K562 (cell line): ENCODE measurements at regions not wholly inside any gene's neighbourhood (a gene's known extent, or its start where the extent isn't known, plus 50 kb on each side); places are given as distances from the start of the nearest gene placed in this dataset.

Experiments
- ATAC-seq: fragments of 200-7000 bp; cut with Tn5 transposase; 3 replicates; pipeline ENCODE4 v1.9.1; 2020; ENCODE audit warnings: moderate library complexity
- BruUV-seq: library from RNA; stranded (reverse); fragments of 400-500 nt; replicated peaks from 2 replicates; lab custom pipeline; 2021; lab: Mats Ljungman, UMichigan
- CTCF ChIA-PET: fragments of 300-600 bp; formaldehyde crosslinking; extraction: SDS; loops from one replicate; lab custom pipeline; 2021; ENCODE audit warnings: low intra/inter-chr PET ratio; lab: Yijun Ruan, JAX
- POLR2A ChIA-PET: fragments of 300-600, 350-650 bp; sonication (Branson Sonifier 250); formaldehyde crosslinking; extraction: SDS; loops from one replicate; lab custom pipeline; 2021; ENCODE audit warnings: antibody characterized with exemption, inconsistent platforms; lab: Yijun Ruan, JAX
- DNase-seq, 4 experiments: peaks; one replicate each; pipeline versions ENCODE4 v3.0.0 to v3.0.0-alpha.2; 2011 to 2018; ENCODE audit warnings: low spot score in 3 of 4, mixed read lengths in 3 of 4; ENCODE audit errors: extremely low read depth in 1 of 4
- FAIRE-seq: peaks from 2 replicates; lab custom pipeline; 2011; peaks lifted over from hg19 to GRCh38; lab: Jason Lieb, UNC
- H2AFZ ChIP-seq: 2 replicates; pipeline ENCODE4 v1.6.0; 2011; ENCODE audit warnings: low read depth, low read length, control low read depth, inconsistent platforms
- H3K27ac ChIP-seq: fragments of 200-600 bp; 3 replicates; pipeline ENCODE4 v1.8.0; 2011; ENCODE audit warnings: low read depth, mild to moderate bottlenecking, control low read depth, inconsistent platforms, low read length, moderate library complexity, mixed read lengths; ENCODE audit errors: extremely low read depth
- H3K27me3 ChIP-seq, 2 experiments: fragments of 300-600 bp in 1 of 2; 2 replicates in 1 of 2; 3 replicates in 1 of 2; pipeline versions ENCODE4 v1.6.0 to v1.8.0; 2011; ENCODE audit warnings: inconsistent platforms in 2 of 2, low read length in 2 of 2, mild to moderate bottlenecking in 1 of 2, mixed read lengths in 1 of 2, moderate library complexity in 1 of 2; ENCODE audit not compliant: control insufficient read depth in 2 of 2, insufficient read depth in 2 of 2
- H3K36me3 ChIP-seq: fragments of 300-600 bp; 3 replicates; pipeline ENCODE4 v1.8.0; 2011; ENCODE audit warnings: mild to moderate bottlenecking, low read length, inconsistent platforms; ENCODE audit not compliant: control insufficient read depth, insufficient read depth
- H3K4me1 ChIP-seq, 2 experiments: fragments of 200-600 bp in 1 of 2; replicated peaks in 1 of 2; 2 replicates in 1 of 2; 3 replicates in 1 of 2; pipeline versions ENCODE4 v1.5.1 to v1.8.0; 2011; ENCODE audit warnings: inconsistent platforms in 2 of 2, low read length in 2 of 2, mild to moderate bottlenecking in 1 of 2, mixed read lengths in 1 of 2, moderate library complexity in 1 of 2; ENCODE audit not compliant: control insufficient read depth in 2 of 2, insufficient read depth in 2 of 2
- H3K4me2 ChIP-seq: 2 replicates; pipeline ENCODE4 v1.6.1; 2011; ENCODE audit warnings: low read length, control low read depth, inconsistent platforms, mixed read lengths; ENCODE audit not compliant: insufficient read depth
- H3K4me3 ChIP-seq: fragments of 200-600 bp; sonication (generic), shearing (Covaris generic); 2 replicates; pipeline ENCODE4 v1.5.1; 2016; ENCODE audit warnings: control low read depth, inconsistent platforms
- H3K79me2 ChIP-seq: fragments of 200-600 bp; 3 replicates; pipeline ENCODE4 v1.8.0; 2011; ENCODE audit warnings: low read length, inconsistent platforms; ENCODE audit not compliant: control insufficient read depth, insufficient read depth
- H3K9ac ChIP-seq, 2 experiments: 2 replicates each; pipeline versions ENCODE4 v1.6.0 to v1.6.1; 2011; ENCODE audit warnings: low read depth in 2 of 2, low read length in 2 of 2, control low read depth in 1 of 2, inconsistent platforms in 1 of 2, mild to moderate bottlenecking in 1 of 2, mixed read lengths in 1 of 2; ENCODE audit not compliant: insufficient read depth in 1 of 2
- H3K9me1 ChIP-seq: one replicate; pipeline ENCODE4 v1.6.0; 2011; ENCODE audit warnings: inconsistent platforms, mild to moderate bottlenecking, low read length, moderate library complexity; ENCODE audit not compliant: control insufficient read depth, insufficient read depth
- H3K9me3 ChIP-seq: replicated peaks from 2 replicates; pipeline ENCODE4 v1.5.1; 2011; ENCODE audit warnings: low read depth, low read length, inconsistent platforms; ENCODE audit not compliant: control insufficient read depth, insufficient read depth
- H4K20me1 ChIP-seq: replicated peaks from 2 replicates; pipeline ENCODE4 v1.6.1; 2011; ENCODE audit warnings: low read length, inconsistent platforms, mixed read lengths; ENCODE audit not compliant: control insufficient read depth, insufficient read depth
- BRD4 ChIP-seq: fragments of 200-600 bp; sonication (generic); IDR thresholded peaks from 2 replicates; pipeline ENCODE4 v1.6.1; 2017; ENCODE audit warnings: inconsistent platforms
- CBX5 ChIP-seq: IDR thresholded peaks from 2 replicates; pipeline ENCODE4 v1.6.1; 2014; ENCODE audit warnings: low read depth, borderline replicate concordance
- CEBPB ChIP-seq: fragments of 450-650 bp; IDR thresholded peaks from 2 replicates; pipeline ENCODE4 v1.6.1; 2016; ENCODE audit warnings: missing genetic modification characterization, missing compliant biosample characterization
- CEBPG ChIP-seq, 3 experiments: fragments of 200-800 bp in 1 of 3; sonication (Bioruptor generic) in 1 of 3; sonication (generic) in 1 of 3; formaldehyde crosslinking in 1 of 3; IDR thresholded peaks in 2 of 3; conservative IDR thresholded peaks in 1 of 3; 2 replicates each; pipeline versions ENCODE4 v1.6.1 to v1.8.0; 2016 to 2022; ENCODE audit warnings: missing compliant biosample characterization in 2 of 3, missing genetic modification characterization in 2 of 3, mild to moderate bottlenecking in 1 of 3, missing genetic modification reagents in 1 of 3
- CREB3L1 ChIP-seq: fragments of 450-650 bp; IDR thresholded peaks from 2 replicates; pipeline ENCODE4 v1.6.1; 2014; ENCODE audit warnings: low read depth, mild to moderate bottlenecking, moderate library complexity, borderline replicate concordance
- GABPA ChIP-seq: fragments of 200-800 bp; sonication (Bioruptor generic); conservative IDR thresholded peaks from 2 replicates; pipeline ENCODE4 v1.6.1; 2016; ENCODE audit warnings: low read depth, missing genetic modification characterization, missing compliant biosample characterization
- KLF1 ChIP-seq: fragments of 450-650 bp; IDR thresholded peaks from 2 replicates; pipeline ENCODE4 v1.6.1; 2016; ENCODE audit warnings: missing genetic modification characterization, missing compliant biosample characterization
- TRIM28 ChIP-seq: fragments of 450-650 bp; IDR thresholded peaks from 2 replicates; pipeline ENCODE4 v1.6.1; 2017
- ZFP36 ChIP-seq: fragments of 150-350 bp; IDR thresholded peaks from 2 replicates; pipeline ENCODE4 v1.6.1; 2018; ENCODE audit warnings: low read length, low read depth; ENCODE audit not compliant: partially characterized antibody
- WGBS: fragments of 100-300 bp; shearing (Covaris generic); methylation state at CpG from one replicate; pipeline ENCODE4 v1.1.6; 2016; ENCODE audit warnings: low coverage, mixed read lengths; ENCODE audit not compliant: insufficient coverage; ENCODE audit errors: missing lambda C conversion rate; 5-methylcytosine and 5-hydroxymethylcytosine counted together
- in situ Hi-C: fragments of 300-500 bp; cut with MboI; formaldehyde crosslinking; loops from 4 replicates; pipeline ENCODE4 v1.15.0; 2018; ENCODE audit warnings: inconsistent platforms, mixed read lengths
- intact Hi-C: fragments of 100-400 bp; cut with micrococcal nuclease; formaldehyde crosslinking; loops from 2 replicates; pipeline ENCODE4 v1.14.2; 2022
- TF ChIP-seq, protein P1 (sequence below), 2 experiments: fragments of 450-650 bp; IDR thresholded peaks; 2 replicates each; pipeline ENCODE4 v1.6.1; 2018; ENCODE audit warnings: mild to moderate bottlenecking in 2 of 2, low read depth in 1 of 2; ENCODE audit not compliant: partially characterized antibody in 2 of 2

DNA sequence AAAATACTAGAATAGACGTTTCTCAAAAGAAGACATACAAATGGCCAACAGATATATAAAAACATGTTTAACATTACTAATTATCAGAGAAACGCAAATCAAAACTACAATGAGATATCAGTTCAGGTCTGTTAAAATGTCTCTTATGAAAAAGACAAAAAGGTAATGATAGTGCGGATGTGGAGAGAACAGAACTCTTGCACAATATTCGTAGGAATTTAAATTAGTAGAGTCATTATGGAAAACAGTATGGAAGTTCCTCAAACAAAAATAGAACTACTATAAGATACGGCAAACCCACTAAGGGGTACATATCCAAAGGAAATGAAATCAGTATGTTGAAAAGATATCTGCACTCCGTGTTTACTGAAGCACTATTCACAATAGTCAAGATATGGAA lies 167.5 kb upstream of the CWC22 start:
- Histone ChIP-seq H3K9ac (no peak overlapping the region), H4K20me1 (no peaks in the 10 kb centered on the region), H3K9me1 (no peaks in the 10 kb centered on the region), H3K27me3 (no peaks in the 10 kb centered on the region), H3K9me3 (no peaks in the 10 kb centered on the region), H3K4me1 (no peaks in the 10 kb centered on the region), H3K36me3 (no peaks in the 10 kb centered on the region), H3K4me2 (no peak overlapping the region), H2AFZ (no peak overlapping the region), H3K27ac (no peak overlapping the region), H3K79me2 (no peaks in the 10 kb centered on the region), H3K4me3 (no peak overlapping the region)
- intact Hi-C loops (no loop called here), in situ Hi-C loops (no loop called here)
- ChIA-PET CTCF (no interaction called here), POLR2A (no interaction called here)
- DNase-seq (no peak), FAIRE-seq (no peak), ATAC-seq (no peak)
- WGBS: under 1% methylated on average over 6 of the region's 6 CpGs
- TF ChIP-seq CEBPG (CRISPR knock-in tag; IDR thresholded peaks at IDR 0.05): no peak
- 0 out of 4 replicates have a peak, but pooled peaks of 1 of the 2 experiments have one; percentile 42 for TF ChIP-seq CEBPG (tag; conservative IDR thresholded peaks at IDR 0.05 in 1 of 2, IDR thresholded peaks at IDR 0.05 in 1 of 2)
- TF ChIP-seq GABPA (tag): no peak
- peak; percentile 59; the same call in 1 of the 2 replicates for TF ChIP-seq CEBPB (tag)
- TF ChIP-seq CREB3L1: no peak
- BruUV-seq: no TSS peak

DNA sequence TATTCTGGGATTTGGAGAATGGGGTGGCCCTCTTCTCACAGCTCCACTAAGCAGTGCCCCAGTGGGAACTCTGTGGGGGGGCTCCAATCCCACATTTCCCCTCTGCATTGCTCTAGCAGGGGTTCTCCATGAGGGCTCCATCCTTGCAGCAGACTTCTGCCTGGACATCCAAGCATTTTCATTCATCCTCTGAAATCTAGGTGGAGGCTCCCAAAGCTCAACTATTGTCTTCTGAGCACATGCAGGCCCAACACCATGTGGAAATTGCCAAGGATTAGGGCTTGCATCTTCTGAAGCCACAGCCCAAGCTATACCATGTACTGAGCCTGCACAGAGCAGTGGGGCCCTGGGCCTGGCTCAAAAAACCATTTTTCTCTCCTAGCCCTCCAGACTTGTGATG lies 162.4 kb upstream of the CWC22 start:
- H3K27me3 ChIP-seq: no peaks in the 10 kb centered on the region
- H3K36me3 ChIP-seq: no peaks in the 10 kb centered on the region
- H3K27ac ChIP-seq: no peak overlapping the region
- H3K4me3 ChIP-seq: no peak overlapping the region
- no peak for ATAC-seq
- no peaks in the 10 kb centered on the region for H3K79me2 ChIP-seq
- no peak for DNase-seq
- H3K9me1 ChIP-seq: no peaks in the 10 kb centered on the region
- intact Hi-C loops (no loop called here), in situ Hi-C loops (no loop called here)
- H3K4me1 ChIP-seq: no peaks in the 10 kb centered on the region
- 0 out of 2 replicates have a peak, but pooled peaks have one; percentile 53 for TF ChIP-seq CBX5
- TF ChIP-seq KLF1 (tag): no peak
- TF ChIP-seq BRD4: no peak
- peak; percentile 41; the same call in 1 of the 2 replicates for TF ChIP-seq TRIM28
- TF ChIP-seq, protein P1, sequence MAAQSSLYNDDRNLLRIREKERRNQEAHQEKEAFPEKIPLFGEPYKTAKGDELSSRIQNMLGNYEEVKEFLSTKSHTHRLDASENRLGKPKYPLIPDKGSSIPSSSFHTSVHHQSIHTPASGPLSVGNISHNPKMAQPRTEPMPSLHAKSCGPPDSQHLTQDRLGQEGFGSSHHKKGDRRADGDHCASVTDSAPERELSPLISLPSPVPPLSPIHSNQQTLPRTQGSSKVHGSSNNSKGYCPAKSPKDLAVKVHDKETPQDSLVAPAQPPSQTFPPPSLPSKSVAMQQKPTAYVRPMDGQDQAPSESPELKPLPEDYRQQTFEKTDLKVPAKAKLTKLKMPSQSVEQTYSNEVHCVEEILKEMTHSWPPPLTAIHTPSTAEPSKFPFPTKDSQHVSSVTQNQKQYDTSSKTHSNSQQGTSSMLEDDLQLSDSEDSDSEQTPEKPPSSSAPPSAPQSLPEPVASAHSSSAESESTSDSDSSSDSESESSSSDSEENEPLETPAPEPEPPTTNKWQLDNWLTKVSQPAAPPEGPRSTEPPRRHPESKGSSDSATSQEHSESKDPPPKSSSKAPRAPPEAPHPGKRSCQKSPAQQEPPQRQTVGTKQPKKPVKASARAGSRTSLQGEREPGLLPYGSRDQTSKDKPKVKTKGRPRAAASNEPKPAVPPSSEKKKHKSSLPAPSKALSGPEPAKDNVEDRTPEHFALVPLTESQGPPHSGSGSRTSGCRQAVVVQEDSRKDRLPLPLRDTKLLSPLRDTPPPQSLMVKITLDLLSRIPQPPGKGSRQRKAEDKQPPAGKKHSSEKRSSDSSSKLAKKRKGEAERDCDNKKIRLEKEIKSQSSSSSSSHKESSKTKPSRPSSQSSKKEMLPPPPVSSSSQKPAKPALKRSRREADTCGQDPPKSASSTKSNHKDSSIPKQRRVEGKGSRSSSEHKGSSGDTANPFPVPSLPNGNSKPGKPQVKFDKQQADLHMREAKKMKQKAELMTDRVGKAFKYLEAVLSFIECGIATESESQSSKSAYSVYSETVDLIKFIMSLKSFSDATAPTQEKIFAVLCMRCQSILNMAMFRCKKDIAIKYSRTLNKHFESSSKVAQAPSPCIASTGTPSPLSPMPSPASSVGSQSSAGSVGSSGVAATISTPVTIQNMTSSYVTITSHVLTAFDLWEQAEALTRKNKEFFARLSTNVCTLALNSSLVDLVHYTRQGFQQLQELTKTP (IDR thresholded peaks at IDR 0.05; ENCODE audit: low read depth in 1 of 2, partially characterized antibody in 2 of 2): no peak
- TF ChIP-seq ZFP36: peak; percentile 36
- POLR2A ChIA-PET: no interaction called here
- no peak overlapping the region for H3K4me2 ChIP-seq
- no peaks in the 10 kb centered on the region for H4K20me1 ChIP-seq
- H3K9ac ChIP-seq: no peak overlapping the region
- no TSS peak for BruUV-seq
- no peaks in the 10 kb centered on the region; the same call in 1 of the 2 replicates for H3K9me3 ChIP-seq
- no peak overlapping the region for H2AFZ ChIP-seq
- CTCF ChIA-PET: no interaction called here
- FAIRE-seq: no peak
